ENCODE measurements at regions not wholly inside any gene's neighbourhood (a gene's known extent, or its start where the extent isn't known, plus 50 kb on each side); places are given as distances from the start of the nearest gene placed in this dataset.

DNA sequence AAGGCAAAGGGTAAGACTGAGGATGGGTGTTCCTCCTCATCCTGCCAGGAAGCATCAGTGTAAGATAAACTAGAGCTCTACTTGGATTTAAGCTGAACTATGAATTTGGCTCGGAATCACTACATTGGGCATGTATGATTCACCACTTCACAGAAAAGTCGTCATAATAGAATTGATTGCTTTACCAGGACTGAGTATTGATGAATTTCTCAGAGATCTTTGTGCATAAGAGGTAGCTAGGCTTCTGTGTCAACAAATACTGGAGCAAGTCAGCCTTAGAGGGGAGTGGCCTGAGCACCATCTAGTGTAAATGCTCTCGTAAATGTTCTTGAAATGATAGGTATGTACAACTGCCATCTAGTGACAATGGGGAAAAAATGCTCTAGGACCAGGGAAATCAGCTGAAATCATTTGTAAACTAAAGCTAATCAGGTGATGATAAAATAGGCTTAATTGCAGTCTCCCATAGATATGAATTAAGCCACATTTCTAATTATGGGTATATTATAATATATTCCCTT is 309.5 kb upstream of the FMR1 start:
- intact Hi-C loops (cut with DNase I): no loop called here
- no peaks in the 10 kb centered on the region for H3K36me3 ChIP-seq
- H3K4me3 ChIP-seq: no peak overlapping the region
- H3K4me1 ChIP-seq (ENCODE audit: insufficient read depth): no peaks in the 10 kb centered on the region
- H3K27me3 ChIP-seq: no peaks in the 10 kb centered on the region
- H3K9me3 ChIP-seq: no peaks in the 10 kb centered on the region
- DNase-seq: no peak
- TF ChIP-seq POLR2A (IDR thresholded peaks at IDR 0.05): no peak
- TF ChIP-seq, protein P1, sequence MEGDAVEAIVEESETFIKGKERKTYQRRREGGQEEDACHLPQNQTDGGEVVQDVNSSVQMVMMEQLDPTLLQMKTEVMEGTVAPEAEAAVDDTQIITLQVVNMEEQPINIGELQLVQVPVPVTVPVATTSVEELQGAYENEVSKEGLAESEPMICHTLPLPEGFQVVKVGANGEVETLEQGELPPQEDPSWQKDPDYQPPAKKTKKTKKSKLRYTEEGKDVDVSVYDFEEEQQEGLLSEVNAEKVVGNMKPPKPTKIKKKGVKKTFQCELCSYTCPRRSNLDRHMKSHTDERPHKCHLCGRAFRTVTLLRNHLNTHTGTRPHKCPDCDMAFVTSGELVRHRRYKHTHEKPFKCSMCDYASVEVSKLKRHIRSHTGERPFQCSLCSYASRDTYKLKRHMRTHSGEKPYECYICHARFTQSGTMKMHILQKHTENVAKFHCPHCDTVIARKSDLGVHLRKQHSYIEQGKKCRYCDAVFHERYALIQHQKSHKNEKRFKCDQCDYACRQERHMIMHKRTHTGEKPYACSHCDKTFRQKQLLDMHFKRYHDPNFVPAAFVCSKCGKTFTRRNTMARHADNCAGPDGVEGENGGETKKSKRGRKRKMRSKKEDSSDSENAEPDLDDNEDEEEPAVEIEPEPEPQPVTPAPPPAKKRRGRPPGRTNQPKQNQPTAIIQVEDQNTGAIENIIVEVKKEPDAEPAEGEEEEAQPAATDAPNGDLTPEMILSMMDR (IDR thresholded peaks at IDR 0.05): no peak
- no peak for TF ChIP-seq EP300 (IDR thresholded peaks at IDR 0.05)
- H3K27ac ChIP-seq: no peak overlapping the region
- 9 to 27% (median 19%) methylated on average over 3 of the region's 3 CpGs for WGBS, 3 donors

DNA sequence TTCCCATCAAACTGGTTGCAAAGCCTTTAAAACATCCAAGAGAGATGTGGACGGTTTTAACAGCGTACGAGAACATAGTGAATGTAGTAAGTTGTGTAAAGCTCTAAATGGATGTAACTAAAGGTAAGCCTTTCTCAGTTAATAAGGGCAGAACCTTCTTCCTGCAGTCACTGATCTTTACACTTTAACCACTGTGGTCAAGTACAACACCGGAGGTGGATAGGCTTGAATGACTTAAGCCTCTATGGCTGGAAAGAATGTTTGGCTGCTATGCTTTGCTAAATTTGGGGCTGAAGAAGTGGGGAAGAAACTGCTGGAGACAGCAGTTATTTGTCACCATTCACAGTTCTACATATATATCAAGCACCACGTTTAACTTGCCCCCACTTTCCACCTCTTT is 285.1 kb upstream of the FMR1 start:
- no peaks in the 10 kb centered on the region for H3K4me1 ChIP-seq (ENCODE audit: insufficient read depth)
- 73 to 78% (median 75%) methylated on average over 5 of the region's 5 CpGs for WGBS, 3 donors
- no peak for DNase-seq
- H3K36me3 ChIP-seq: no peaks in the 10 kb centered on the region
- TF ChIP-seq, protein P1 (IDR thresholded peaks at IDR 0.05): no peak
- no peak for TF ChIP-seq POLR2A (IDR thresholded peaks at IDR 0.05)
- no peak for TF ChIP-seq EP300 (IDR thresholded peaks at IDR 0.05)
- H3K4me3 ChIP-seq: no peak overlapping the region
- no peaks in the 10 kb centered on the region for H3K9me3 ChIP-seq
- H3K27me3 ChIP-seq: no peaks in the 10 kb centered on the region
- intact Hi-C loops (cut with DNase I): no loop called here
- H3K27ac ChIP-seq: no peak overlapping the region

DNA sequence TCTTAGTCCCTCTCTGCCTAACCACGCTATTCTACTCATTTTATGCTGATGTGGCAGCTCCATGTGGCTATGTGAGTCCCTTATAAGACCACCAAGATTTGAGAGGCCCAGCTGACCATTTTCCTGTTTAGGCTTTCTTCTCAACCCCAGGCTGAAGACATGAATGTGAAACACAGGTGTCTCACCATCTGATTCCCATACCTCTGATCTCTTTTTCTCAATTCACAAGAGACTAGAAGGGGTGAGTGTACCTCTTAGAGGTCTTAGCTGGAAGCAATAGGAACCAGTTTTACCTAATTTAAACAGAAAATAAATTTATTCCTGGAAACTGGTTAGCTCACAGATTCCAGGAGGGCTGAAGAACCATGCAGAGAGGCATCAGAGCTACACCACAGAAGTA is 276.5 kb upstream of the FMR1 start:
- Histone ChIP-seq H3K9me3 (no peaks in the 10 kb centered on the region), H3K4me3 (no peak overlapping the region), H3K4me1 (ENCODE audit: insufficient read depth) (no peaks in the 10 kb centered on the region), H3K27ac (no peak overlapping the region), H3K36me3 (no peaks in the 10 kb centered on the region), H3K27me3 (no peaks in the 10 kb centered on the region)
- intact Hi-C loops (cut with DNase I): no loop called here
- no peak for DNase-seq
- TF ChIP-seq EP300 (IDR thresholded peaks at IDR 0.05) (no peak), POLR2A (IDR thresholded peaks at IDR 0.05) (no peak)
- TF ChIP-seq, protein P1 (IDR thresholded peaks at IDR 0.05): no peak
- 68 to 85% (median 79%) methylated on average over 1 of the region's 1 CpG for WGBS, 3 donors

DNA sequence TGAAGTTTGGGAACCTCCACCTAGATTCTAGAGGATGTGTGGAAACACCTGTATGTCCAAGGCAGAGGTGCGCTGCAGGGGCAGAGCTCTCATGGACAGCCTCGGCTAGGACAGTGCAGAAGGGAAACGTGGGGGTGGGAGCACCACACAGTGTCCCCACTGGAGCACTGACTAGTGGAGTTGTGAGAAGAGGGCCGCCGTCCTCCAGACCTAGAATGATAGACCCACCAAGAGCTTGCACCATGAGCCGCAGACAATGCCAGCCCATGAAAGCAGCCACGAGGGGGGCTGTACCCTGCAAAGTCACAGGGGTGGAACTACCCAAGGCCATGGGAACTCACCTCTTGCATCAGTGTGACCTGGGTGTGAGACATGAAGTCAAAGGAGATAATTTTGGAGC is 274.5 kb upstream of the FMR1 start:
- TF ChIP-seq, protein P1 (IDR thresholded peaks at IDR 0.05): no peak
- TF ChIP-seq POLR2A (IDR thresholded peaks at IDR 0.05): no peak
- TF ChIP-seq EP300 (IDR thresholded peaks at IDR 0.05): no peak
- no peak for DNase-seq
- Histone ChIP-seq H3K27ac (no peak overlapping the region), H3K36me3 (no peaks in the 10 kb centered on the region), H3K9me3 (no peaks in the 10 kb centered on the region), H3K4me1 (ENCODE audit: insufficient read depth) (no peaks in the 10 kb centered on the region), H3K4me3 (no peak overlapping the region), H3K27me3 (no peaks in the 10 kb centered on the region)
- WGBS, 3 donors: 77 to 85% (median 82%) methylated on average over 7 of the region's 7 CpGs
- intact Hi-C loops (cut with DNase I): no loop called here

Measured in ovary (tissue), 7 donors.